ENCODE measurements at regions not wholly inside any gene's neighbourhood (a gene's known extent, or its start where the extent isn't known, plus 50 kb on each side); places are given as distances from the start of the nearest gene placed in this dataset.

- peak; percentile 31 to 73 for DNase-seq (ENCODE audit: low spot score in 2 of 2)
Measured at GRCh38 chr10:77710759-77711682, 73.4 kb upstream of the KCNMA1 start.

DNA sequence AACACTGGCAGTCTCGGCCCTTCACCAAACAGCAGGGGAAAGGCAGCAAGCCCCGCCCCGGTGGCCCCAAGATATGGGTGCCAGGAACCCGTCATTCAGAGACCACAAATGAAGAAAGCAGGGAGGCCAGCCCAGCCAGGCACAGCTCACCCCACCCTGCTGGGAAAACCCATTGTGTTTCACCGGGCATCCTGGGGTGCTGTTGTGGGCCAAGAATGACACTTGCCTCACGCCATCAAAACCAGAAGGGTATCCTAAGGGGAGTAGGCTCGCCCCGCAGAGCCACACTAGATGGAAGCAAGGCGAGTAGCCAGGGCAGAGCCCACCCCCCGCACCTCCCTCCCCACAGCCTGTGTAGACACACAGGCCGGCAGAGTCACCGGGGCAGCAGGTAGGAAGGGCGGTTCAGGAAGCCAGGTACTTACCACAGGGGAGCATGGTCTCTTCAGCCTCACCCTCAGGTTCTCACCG is 72.5 kb upstream of the KCNMA1 start:
- FAIRE-seq (no peak), DNase-seq (ENCODE audit: low spot score in 2 of 2) (no peak)

More at GRCh38 chr10:77710759-77711682, 73.4 kb upstream of the KCNMA1 start:
- no peak for FAIRE-seq

GRCh38 chr10:77707570-77707969 is 70.0 kb upstream of the KCNMA1 start:
- DNase-seq (ENCODE audit: low spot score in 2 of 2) (no peak), FAIRE-seq (no peak)

DNA sequence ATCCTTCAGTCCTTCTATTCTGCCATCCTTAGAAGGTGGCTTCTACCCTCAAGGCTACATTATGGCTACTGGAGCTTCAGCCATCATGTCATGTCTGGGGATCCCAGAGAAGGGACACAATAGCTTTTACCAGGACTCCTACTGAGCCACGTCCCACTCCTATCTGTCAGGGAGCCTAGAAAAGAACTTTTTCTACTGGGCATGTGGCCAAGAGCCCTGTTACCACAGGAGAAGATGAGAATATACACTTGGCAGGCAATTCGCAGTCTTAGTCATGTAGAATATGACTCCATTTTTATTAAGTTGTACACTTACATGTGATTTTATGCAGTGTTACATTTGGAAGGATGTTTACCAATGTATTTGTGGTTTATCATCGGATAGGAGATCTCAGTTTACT is 64.6 kb upstream of the KCNMA1 start:
- FAIRE-seq, result no peak
- DNase-seq (ENCODE audit: low spot score in 2 of 2), result peak in 1 of 2 donors; percentile 17

DNA sequence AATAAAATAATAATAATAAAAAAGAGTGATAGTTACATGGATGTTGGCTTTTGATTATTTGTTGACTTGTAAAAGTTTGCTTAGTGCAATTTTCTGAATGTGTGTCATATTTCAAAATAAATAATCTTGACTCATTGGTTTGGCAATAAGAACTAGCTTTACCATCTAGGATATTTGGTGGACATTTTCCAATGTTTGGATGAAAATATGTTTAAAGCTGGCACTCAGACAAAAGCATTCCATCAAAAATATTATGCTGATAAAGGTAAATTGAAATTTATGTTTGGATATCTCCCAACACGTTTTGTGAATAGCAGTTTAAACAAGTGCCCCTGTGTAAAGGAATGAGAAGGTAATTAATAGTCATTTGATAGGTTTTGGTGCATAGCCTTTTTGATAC is 62.5 kb upstream of the KCNMA1 start:
- DNase-seq (ENCODE audit: low spot score in 2 of 2) (no peak), FAIRE-seq (no peak)

GRCh38 chr10:77699080-77699645 is 61.6 kb upstream of the KCNMA1 start:
- no peak for DNase-seq (ENCODE audit: low spot score in 2 of 2)
- no peak for FAIRE-seq

GRCh38 chr10:77698267-77698931 is 60.8 kb upstream of the KCNMA1 start:
- no peak for FAIRE-seq
- DNase-seq (ENCODE audit: low spot score in 2 of 2), result no peak

- FAIRE-seq (no peak), DNase-seq (ENCODE audit: low spot score in 2 of 2) (no peak)
Measured at GRCh38 chr10:77696584-77696983, 59.0 kb upstream of the KCNMA1 start.

DNA sequence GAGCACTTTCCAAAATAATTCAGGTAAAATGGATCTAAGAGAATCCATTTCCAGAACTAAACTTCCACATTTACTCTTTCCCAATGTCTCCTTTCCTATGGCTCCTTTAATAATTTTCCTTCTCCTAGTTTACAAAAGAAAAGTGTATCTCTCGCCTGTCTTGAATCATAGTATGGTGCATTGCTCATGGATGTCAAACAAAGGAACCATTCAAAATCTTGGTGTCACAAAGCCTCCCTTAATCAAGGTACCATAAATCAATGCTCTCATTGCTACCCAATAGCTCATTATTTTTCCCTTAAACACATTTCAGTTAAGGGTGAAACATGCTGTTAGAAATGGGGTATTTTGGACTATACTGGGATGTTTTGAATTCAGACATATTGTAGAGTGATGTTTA is 57.6 kb upstream of the KCNMA1 start:
- DNase-seq (ENCODE audit: low spot score in 2 of 2), result no peak
- FAIRE-seq, result no peak

DNA sequence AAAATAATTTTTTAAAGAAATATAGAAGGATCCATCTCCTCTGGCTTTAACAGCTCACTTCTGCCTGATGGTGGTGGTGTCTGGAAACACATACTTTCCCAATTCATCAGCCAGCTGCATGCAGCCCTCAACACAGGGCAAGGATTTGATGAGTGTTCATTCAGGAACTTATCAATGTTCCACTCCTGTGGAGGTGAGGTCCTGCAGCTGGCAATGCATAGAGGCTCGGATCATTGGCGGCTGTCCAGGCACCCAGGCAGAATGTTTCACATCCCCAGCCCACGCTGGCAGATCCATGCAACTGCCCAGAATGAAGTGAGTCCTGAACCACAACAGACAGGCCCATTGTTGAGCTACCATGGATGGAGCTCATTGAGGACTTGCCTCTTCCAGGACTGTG is 55.2 kb upstream of the KCNMA1 start:
- DNase-seq (ENCODE audit: low spot score in 2 of 2), result no peak
- no peak for FAIRE-seq

DNA sequence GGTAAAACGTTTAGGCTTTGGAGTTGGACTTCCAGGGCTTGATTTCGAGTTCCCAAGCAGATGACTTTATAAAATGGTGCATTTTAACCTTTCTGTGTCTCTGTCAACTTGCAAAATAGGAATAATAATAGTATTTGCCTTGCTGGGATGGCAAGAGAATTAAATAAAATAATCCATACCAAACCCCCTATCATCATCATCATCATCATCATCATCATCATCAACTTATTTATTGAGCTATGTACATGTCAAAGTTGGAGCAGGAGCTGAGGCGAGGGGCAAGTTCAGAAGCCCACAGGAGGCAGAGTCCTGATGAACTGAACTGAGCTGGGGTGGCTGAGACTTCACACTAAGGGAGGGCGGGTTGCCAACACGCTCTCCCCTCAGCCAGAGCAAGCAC is 51.7 kb upstream of the KCNMA1 start:
- FAIRE-seq (no peak), DNase-seq (ENCODE audit: low spot score in 2 of 2) (no peak)

GRCh38 chr10:77687621-77688020 is 50.0 kb upstream of the KCNMA1 start:
- FAIRE-seq (no peak), DNase-seq (ENCODE audit: low spot score in 2 of 2) (no peak)
